Hippocampal formation (tissue), 2 donors: ENCODE measurements at regions not wholly inside any gene's neighbourhood (a gene's known extent, or its start where the extent isn't known, plus 50 kb on each side); places are given as distances from the start of the nearest gene placed in this dataset.
A peak's percentile ranks its signal among the peaks of the same experiment; 100 is the strongest.

Source experiments
- DNase-seq, 2 donors: peaks; one replicate each; lab custom pipeline; 2025; lab: John Stamatoyannopoulos, UW

DNA sequence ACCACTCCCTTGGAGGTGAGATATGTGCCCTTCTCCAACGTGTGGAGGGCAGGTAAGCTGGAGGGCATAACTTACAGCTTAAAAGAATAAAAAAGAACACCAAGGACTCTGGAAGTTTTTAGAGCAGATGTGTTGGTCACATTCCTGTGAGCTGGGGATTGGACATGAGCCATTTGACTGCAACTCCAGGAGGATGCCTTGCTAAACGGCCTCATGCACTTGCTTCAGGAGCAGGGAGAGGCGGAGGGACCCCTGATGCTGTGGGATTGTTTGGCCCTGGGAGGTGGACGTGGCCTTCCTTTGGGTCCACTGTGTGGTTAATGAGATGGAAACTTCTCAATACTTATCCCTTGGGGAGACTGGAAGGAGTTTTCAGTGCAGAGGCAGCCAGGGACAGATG lies 185.6 kb downstream of the RHOU start:
- no peak for DNase-seq

DNA sequence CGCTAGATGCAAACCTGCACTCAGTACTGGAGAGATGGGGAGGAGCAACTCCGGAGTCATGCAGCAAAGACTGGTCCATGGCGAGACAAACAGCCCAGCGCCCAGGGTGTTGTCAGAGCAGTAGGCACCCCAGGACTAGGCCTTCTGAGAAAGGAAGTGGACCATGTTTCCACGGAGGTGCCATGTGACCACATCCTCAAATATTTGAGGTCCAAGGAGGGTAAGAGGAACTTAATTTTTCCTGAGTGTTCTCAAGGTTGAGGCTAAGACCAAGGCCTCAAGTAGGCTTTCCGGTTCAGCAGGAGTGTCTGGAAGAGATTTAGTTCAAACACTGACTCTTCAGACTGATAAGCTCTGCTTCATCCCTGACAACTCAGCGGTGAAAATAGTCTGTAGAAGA lies 186.2 kb downstream of the RHOU start:
- no peak for DNase-seq

DNA sequence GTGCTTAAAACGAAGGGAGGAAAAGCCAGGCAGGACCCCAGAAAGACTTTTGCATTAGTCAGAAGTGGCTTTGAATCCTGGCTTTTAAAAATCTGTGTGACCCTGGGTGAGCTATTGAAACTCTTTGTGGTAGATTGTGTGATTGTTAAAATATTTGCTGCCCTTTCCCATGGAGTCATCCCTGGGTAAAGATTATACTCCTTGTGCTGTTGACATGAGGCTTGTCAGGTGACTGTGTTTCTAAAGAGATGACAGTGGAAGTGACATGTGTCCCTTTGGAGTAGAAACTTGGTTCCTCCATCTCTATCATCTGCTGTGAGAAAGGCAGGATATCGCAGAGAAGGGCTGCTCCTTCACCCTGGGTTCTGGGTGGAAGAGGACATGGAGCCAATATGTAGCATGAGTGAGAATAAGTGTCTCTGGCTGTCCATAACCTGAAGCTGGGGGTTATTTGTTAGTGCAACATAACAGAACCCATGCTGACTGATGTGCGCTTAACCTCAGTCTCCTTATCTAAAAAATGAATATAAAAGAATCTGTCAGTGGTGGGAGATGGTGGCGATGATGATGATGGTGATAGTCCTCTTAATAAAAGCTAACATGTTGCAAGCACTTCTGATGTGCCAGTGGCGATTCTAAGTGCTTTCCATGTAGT lies 187.6 kb downstream of the RHOU start:
- no peak for DNase-seq

DNA sequence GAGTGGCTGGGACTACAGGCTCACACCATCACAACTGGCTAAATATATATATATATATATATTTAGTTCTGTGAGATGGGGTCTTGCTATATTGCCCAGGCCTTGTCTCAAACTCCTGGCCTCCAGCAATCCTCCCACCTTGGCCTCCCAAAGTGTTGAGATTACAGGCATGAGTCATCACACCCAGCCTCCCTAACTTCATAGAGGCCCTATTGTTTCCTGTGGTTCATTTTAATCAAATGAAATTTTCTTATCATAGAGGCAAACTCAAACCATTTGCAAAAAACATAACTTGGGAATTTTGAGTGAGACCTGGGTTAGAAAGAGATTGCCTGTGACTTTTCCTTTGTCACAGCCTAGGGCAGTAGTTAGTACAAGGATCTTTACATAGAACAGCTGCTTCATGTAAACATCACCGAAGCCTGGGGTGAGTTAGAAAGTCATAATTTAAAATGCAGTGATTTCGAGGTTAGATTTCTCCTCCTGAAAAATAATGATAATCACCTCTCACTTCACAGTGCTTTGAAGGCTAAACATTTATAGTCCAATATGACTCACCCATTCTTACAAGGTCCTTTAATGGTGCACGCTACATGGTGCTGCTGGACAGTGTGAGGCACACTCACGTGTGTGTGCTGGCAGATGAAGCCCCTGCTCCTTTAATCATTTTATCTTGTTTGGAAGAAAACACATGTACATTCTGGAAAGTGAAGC lies 188.9 kb downstream of the RHOU start:
- DNase-seq, result no peak

DNA sequence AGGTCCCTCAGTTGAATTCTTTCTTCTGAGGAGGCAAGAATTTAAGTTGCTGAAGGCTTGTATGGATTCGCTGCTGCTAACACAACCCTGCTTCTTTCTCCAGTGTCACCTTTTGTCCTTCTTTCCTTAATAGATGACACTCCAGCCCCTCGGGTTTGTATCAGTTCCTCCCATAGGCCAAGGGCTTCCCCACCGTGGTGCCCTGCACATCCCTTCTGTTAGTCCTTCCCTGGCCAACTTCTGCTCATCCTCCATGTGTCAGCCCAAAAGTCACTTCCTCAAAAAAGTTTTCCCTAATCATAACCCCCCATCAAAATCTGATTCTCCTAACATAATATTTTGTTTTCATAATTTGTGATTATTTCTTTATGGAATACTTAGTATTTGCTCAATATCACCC lies 190.4 kb downstream of the RHOU start:
- DNase-seq, result no peak

DNA sequence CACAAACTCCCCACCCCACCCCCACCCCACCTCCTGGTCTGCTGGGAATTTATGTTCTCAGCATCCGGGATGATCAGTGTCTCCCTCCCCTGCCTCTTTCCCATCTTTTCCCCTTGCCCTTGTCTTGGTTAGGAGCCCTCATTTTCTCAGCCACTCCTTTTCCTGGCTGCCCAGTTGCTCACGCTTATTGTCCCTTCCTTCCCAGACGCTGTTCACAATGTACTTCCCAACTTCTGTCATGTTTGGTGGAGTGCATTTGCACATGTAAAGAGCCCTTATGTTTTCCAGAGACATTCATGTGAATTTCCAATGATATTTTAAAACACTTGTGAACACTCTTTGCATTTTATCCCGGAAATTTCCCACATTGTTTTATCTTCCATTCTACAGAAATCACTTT lies 192.1 kb downstream of the RHOU start:
- no peak for DNase-seq

DNA sequence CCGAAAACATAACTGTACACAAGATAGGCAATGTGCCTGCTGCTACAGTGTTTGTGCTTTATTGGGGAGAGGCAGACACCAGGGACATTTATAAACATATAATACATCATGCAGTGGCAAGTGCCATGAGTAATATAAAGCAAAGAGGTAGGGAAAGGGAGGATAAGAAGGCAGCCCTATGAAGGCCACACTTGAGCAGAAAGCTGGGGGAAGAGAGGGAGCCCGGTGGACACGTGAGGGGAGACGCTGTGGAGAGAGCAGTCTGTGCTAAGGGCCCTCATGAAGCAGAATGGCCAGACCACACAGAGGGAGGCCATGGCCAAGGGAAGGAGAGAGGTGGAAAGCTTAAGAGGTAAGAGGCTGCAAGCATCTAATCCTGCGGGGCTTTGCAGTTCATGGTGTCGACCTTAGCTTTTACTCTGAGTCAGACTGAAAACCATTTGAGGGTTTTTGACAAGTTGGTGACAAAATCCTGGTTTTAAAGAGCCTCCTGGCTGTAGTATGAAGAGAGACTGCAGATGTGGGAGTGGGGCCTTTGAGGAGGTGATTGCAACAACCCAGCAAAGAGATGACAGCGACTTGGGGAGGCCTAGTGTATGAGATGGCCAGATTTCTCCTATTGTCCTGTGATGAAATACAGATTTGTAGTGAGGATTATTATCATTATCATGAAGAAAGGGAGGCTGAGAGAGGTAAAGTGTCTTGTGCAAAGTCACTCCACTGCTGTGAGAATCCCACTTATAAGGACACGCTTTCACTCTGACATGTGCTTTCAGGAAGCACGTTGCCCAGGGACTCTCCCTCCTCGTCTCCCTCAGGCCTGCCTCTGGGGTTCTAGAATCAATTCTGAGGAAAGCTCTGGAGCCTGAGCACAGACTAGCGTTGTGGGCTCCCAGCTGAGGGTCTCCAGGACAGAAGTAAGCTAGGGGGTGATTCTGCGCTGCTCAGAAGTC lies 192.9 kb downstream of the RHOU start:
- no peak for DNase-seq

DNA sequence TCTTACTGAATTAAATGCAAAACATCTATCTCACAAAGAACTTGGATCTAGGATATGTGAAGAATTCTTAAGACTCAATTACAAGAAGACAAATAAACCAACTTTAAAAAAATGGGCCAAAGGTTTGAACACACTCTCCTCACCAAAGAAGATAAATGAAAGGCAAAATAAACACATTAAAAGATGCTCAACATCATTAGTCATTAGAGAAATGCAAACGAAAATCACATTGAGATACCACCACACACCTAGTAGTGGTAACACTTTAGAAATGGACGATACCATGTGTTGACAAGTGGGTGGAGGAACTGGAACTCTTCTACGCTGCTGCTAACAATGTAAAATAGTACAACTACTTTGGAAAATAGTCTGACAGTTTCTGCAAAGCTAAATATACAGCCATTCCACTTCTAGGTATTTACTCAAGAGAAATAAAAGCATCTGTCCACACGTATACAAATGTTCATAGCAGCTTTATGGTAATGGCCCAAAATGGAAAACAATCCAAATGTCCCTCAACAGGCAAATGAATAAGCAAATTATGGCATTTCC lies 194.3 kb downstream of the RHOU start:
- no peak for DNase-seq

DNA sequence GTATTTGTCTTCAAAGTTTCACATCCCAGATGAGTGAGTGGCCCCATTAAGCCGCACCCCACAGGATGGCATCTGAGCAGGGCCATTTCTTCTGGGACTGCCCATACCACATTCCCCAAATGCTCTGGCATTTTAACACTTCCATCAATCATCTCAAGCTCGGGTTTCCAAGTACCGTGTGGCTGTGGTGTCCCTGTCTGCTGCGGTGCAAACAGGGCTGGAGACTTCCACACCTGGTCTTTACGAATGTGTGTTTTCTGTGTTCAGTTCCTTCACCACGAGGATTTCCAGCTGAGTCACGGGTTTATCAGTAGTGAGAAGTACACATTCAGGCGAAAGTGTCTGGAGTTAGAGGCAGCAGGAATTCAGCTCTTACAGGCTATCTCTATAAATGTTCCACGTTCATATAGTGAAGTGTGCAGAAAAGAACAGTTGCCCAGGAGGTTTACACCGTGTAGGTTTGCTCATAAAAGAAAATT lies 195.2 kb downstream of the RHOU start:
- DNase-seq, result no peak

DNA sequence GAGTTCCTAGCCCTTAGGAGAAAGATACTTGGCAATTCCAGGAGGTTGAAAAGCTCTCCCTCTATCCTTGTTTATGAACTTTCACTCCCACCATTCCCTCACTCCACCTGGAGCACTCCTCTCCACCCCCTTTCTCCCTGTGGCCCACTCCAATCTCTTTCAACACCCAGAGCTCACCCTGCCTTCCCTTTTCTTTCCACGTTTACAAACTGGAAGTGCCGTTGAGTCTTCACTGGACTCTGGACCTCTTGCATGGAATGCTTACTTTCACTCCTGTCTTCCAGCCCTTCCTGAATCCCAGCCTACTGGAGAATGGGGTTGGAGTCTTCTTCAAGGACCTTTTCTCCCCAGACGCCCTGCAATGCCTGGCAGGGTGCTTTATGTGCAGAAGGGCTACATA lies 198.5 kb downstream of the RHOU start:
- no peak for DNase-seq

DNA sequence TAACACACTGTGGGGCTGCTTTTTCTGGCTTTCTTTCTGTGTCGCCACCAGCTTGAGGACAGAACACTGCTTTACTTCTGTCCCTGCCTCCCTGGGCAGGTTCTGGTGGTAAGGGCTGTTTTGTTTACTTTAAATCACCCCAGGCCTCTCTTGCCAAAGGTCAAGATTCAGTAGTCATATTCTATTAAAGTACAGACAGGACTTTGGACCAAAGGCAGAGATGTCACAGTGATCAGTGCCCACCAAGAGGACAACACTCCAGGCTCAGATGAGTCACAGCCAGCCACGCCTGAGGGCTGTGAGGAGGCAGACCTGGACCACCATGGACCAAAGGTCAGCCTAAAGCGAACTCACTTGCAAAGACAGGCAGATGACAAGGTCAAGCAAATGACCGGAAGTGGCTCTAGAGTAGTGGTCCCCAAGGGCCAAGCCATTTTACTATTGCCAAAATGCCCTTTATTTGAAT lies 200.0 kb downstream of the RHOU start:
- no peak for DNase-seq

DNA sequence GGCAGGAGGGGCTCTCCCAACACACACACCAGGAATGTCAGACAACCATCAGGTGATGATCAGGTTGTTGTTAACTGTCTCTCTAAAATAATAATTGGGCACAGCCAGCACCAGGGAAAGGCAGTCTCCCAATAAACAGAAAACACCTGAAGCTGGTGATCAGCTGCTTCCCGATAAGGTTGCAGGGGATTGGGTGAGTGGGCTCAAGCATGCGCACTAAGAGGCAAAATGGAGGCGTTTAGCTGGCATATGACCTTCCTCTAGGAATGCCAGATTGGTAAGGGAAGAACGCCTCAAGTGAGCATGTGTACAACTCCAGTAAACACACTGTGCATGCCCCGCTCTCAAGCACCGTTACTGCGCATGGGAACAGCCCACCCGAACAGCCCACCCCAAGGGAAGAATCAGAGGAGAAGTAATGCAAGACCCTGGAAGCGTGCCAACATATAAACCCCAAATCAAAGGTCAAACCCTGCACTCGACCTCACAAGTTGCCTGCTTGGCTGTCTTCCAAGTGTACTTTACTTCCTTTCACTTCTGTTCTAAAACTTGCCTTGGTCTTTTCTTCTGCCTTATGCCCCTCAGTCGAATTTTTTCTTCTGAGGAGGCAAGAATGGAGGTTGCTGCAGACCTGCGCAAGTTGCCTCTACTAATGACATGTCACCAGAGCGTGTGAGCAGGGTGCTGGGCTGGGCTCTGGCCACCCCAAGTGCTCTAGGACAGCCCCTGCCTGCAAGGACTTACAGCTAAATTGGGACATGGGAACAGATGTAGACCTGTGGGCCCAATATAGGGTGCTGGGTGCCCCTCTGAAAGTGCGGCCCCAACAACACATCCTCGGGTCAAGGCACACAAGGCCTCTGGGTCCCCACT lies 200.8 kb downstream of the RHOU start:
- DNase-seq, result no peak

DNA sequence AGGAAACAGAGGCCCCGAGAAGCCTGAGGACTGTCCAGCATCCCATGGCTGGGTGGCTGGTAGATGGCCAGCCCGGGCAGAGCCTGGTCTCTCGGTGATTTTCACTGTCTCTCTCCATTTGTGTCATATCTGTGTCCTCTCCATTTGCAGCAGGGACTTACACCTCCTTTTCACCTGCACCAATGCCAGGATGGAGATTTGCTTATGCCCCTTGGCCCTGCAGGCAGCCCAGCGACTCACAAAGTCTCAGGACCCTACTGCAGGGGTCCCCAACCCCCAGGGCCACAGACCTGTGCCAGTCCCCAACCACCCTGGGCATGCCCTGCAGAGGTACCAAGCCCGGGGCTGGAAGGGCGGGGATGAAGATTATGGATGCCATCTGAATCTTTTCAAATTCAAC lies 201.6 kb downstream of the RHOU start:
- DNase-seq, result no peak

DNA sequence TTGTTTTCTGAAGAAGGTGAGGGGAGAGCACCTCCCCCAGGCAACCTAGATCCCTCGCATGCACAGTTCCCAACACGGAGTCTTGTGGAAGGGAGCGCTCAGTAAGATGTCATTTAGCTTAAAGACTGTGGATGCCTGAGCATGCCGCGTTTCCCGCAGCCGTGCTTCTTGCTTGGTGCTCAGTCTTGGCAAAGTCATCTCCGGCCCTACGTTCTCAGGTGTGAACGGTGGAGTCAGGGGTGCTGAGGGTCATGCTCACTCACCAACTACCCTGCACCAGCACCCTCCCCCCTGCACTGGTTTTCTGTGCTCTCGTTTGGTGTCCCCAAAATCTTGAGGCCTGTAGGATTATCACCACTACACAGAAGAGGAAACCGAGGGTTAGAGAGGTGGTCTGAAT lies 202.1 kb downstream of the RHOU start:
- no peak for DNase-seq

DNA sequence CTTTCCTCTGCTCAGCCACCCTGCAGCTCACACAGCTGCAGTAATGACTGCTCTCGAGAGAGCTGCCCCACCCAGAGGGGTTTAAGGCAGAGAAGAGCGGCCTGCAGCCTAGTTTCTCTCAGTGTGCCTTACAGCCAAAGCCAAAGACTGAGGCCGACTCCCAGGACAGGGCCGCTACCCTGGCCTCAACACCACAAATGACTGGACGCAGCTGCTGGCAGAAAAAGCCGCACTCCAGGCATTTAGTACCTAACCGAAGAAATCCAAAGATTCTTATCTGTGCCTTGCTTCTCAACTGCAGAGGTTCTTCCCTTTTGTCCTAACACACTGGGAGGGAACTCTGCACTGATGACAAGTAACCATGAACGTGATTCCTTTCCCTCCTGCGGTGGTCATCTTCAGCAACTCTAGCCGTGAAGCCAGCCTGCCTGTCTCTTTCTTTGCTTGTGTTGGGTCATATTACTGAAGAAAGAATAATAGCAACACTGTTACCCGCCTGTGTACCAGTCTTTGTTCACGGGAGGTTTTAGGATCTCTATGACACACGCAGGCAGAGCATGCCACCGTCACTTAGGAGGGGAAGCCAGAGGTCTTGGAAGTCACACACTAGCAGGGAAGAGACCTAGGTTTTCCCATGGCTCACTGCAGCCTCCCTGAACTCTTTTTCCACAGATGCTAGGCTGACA lies 202.7 kb downstream of the RHOU start:
- peak; percentile 21 to 53 for DNase-seq

DNA sequence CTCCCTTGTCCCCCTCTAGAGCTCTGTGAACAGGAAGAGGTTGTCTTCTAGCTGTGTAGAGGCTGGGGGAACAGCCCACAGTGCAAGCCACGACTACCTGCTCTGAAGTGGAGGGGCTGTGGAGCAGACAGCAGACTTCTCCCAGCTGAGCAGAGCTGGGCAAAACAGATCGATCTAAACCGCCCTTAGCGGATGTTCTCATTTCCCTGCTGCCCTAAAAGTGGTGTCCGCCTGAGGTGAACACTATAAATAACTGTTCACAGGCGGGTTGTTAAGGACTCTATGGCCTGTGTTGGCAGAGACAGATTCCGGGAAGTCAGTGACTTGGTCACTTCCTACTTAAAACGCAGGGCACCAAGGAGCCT lies 203.2 kb downstream of the RHOU start:
- peak in 1 of 2 donors; percentile 47 for DNase-seq

DNA sequence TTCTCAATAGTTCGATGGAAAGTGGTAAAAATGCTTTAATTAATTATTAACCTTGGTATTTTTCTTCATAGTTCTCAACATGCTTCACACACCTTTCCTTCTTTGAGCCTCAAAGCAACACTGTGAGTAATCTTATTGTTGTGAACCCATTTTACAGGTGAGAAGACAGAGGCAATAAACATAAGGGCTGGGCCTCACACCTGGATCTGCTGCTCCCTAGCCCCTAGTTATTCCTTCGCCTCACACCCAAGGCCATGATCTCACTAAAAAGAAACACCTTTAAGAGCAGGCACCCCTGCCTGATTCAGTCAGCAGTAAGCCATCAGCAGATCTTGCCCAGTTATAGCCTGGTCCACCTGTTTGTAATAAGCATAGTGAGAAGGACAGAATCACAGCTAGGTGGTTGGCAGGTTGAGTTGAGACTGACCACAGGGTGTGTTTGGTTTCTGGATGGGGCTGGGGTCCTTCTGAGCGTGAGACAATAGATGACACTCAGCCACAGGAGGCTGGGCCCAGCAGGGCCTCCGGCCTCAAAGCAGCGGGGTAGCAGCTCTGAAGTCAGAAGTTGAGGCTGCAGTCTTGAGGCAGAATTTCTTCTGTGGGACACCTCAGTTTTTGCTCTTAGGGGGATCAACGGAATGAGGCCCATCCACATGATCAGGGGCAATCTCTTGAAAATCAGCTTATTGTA lies 203.9 kb downstream of the RHOU start:
- DNase-seq, result no peak

DNA sequence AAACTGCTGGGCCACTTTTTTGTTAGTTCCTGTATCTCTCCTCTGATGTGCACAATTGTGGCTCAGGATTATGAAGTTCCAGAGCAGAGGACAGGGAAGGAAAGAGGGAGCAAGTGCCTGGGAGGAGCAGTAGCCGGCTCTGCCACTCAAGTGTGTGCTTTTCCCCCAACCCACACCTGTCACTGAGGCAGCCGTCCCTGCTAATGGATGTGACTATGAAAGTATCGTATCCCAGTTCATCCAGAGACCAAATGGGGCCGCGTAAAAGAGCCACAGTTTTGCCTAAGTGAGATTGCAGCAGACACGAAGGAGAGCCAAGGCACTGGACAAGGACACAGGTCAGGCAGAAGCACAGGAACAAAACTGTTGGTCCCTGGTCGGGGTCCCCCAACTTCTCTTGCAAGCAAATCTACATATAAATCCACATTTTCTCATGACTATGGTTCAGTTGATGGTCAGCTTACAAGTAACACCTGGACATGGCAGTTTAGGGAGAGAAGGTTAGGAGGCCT lies 204.7 kb downstream of the RHOU start:
- no peak for DNase-seq

DNA sequence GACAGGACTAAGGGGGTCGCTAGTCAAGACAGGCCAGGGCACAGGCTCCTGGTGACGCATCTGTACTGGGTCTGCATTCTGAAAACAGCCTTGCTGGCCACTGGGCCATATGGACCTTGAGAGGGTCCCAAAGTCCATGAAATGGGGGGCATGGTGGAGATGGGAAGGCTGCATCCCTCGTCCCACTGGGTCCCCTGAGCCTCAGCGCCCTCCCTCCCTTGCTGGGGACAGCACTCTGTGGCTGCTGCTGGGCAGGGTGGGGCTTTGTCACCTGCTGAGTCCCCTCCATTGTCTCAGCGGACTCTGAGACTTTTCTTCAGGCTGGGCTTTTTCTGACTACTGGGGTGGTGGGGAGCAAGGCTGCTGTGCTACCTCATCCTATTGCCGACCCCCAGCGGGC lies 205.2 kb downstream of the RHOU start:
- no peak for DNase-seq

DNA sequence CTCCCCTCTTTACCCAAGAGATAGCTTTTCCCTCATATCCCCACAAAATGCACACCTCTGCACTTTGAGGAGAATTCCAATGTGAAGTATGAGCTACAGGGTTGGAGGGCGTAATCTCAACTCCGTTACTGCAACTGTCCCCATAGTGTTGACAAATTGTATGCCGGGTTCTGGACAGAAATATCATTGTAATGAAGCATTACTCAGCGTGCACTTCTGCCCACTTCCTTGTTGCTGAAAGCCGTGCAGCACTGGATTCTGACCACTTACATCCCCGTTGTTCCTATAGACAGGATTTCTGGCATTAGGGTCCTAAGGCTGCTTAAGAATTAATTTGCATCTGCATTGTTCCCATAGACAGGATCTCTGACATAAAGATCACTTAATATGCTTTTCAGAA lies 205.6 kb downstream of the RHOU start:
- no peak for DNase-seq
